Activated naive CD8-positive, alpha-beta T cell (primary cell): ENCODE measurements at regions not wholly inside any gene's neighbourhood (a gene's known extent, or its start where the extent isn't known, plus 50 kb on each side); places are given as distances from the start of the nearest gene placed in this dataset.

Experiments used
- H3K27ac Mint-ChIP-seq: one replicate; pipeline ENCODE4 v1.8.0; 2021; ENCODE audit warnings: mixed read lengths
- H3K27me3 Mint-ChIP-seq: one replicate; pipeline ENCODE4 v1.8.0; 2021; ENCODE audit warnings: mixed read lengths
- H3K36me3 Mint-ChIP-seq: one replicate; pipeline ENCODE4 v1.8.0; 2021; ENCODE audit warnings: mixed read lengths
- H3K4me1 Mint-ChIP-seq: one replicate; pipeline ENCODE4 v1.8.0; 2021; ENCODE audit warnings: low read depth, mixed read lengths
- H3K4me3 Mint-ChIP-seq: one replicate; pipeline ENCODE4 v1.8.0; 2021; ENCODE audit warnings: mild to moderate bottlenecking, mixed read lengths
- H3K9me3 Mint-ChIP-seq: one replicate; pipeline ENCODE4 v1.8.0; 2021; ENCODE audit warnings: low read depth, mixed read lengths

- H3K36me3 Mint-ChIP-seq, result no peaks in the 10 kb centered on the region
- peaks cover 2% of the 10 kb centered on the region for H3K27me3 Mint-ChIP-seq
- H3K4me3 Mint-ChIP-seq, result no peak overlapping the region
- H3K9me3 Mint-ChIP-seq, result no peaks in the 10 kb centered on the region
- H3K4me1 Mint-ChIP-seq, result no peaks in the 10 kb centered on the region
- no peak overlapping the region for H3K27ac Mint-ChIP-seq
Measured at GRCh38 chr15:69830876-69831275, 266.8 kb downstream of the TLE3 start.

GRCh38 chr15:69834267-69834666, 263.4 kb downstream of the TLE3 start:
- Mint-ChIP-seq H3K9me3 (no peaks in the 10 kb centered on the region), H3K36me3 (no peaks in the 10 kb centered on the region), H3K27ac (no peak overlapping the region), H3K4me3 (no peak overlapping the region), H3K4me1 (no peaks in the 10 kb centered on the region), H3K27me3 (no peaks in the 10 kb centered on the region)

GRCh38 chr15:69834761-69835160, 263.0 kb downstream of the TLE3 start:
- Mint-ChIP-seq H3K36me3 (no peaks in the 10 kb centered on the region), H3K27ac (no peak overlapping the region), H3K9me3 (no peaks in the 10 kb centered on the region), H3K27me3 (no peaks in the 10 kb centered on the region), H3K4me3 (no peak overlapping the region), H3K4me1 (no peaks in the 10 kb centered on the region)

- H3K4me1 Mint-ChIP-seq, result no peaks in the 10 kb centered on the region
- no peak overlapping the region for H3K27ac Mint-ChIP-seq
- H3K27me3 Mint-ChIP-seq, result no peaks in the 10 kb centered on the region
- no peaks in the 10 kb centered on the region for H3K36me3 Mint-ChIP-seq
- H3K9me3 Mint-ChIP-seq, result no peaks in the 10 kb centered on the region
- H3K4me3 Mint-ChIP-seq, result no peak overlapping the region
Measured at GRCh38 chr15:69836048-69836447, 261.7 kb downstream of the TLE3 start.

GRCh38 chr15:69836526-69837230, 261.0 kb downstream of the TLE3 start:
- Mint-ChIP-seq H3K9me3 (no peaks in the 10 kb centered on the region), H3K27me3 (no peaks in the 10 kb centered on the region), H3K36me3 (no peaks in the 10 kb centered on the region), H3K27ac (no peak overlapping the region), H3K4me3 (no peak overlapping the region), H3K4me1 (no peaks in the 10 kb centered on the region)

GRCh38 chr15:69838338-69838737, 259.4 kb downstream of the TLE3 start:
- Mint-ChIP-seq H3K27ac (no peak overlapping the region), H3K4me3 (no peak overlapping the region), H3K27me3 (no peaks in the 10 kb centered on the region), H3K9me3 (no peaks in the 10 kb centered on the region), H3K4me1 (no peaks in the 10 kb centered on the region), H3K36me3 (no peaks in the 10 kb centered on the region)

- Mint-ChIP-seq H3K4me3 (no peak overlapping the region), H3K27ac (no peak overlapping the region), H3K36me3 (no peaks in the 10 kb centered on the region), H3K9me3 (no peaks in the 10 kb centered on the region), H3K4me1 (no peaks in the 10 kb centered on the region), H3K27me3 (no peaks in the 10 kb centered on the region)
Measured at GRCh38 chr15:69838994-69839393, 258.7 kb downstream of the TLE3 start.

GRCh38 chr15:69841113-69841828, 256.4 kb downstream of the TLE3 start:
- H3K9me3 Mint-ChIP-seq, result no peaks in the 10 kb centered on the region
- H3K27ac Mint-ChIP-seq, result no peak overlapping the region
- H3K4me3 Mint-ChIP-seq, result no peak overlapping the region
- H3K36me3 Mint-ChIP-seq, result no peaks in the 10 kb centered on the region
- no peaks in the 10 kb centered on the region for H3K4me1 Mint-ChIP-seq
- no peaks in the 10 kb centered on the region for H3K27me3 Mint-ChIP-seq

- no peak overlapping the region for H3K4me3 Mint-ChIP-seq
- H3K36me3 Mint-ChIP-seq, result no peaks in the 10 kb centered on the region
- peaks cover 3% of the 10 kb centered on the region for H3K9me3 Mint-ChIP-seq
- no peaks in the 10 kb centered on the region for H3K4me1 Mint-ChIP-seq
- no peaks in the 10 kb centered on the region for H3K27me3 Mint-ChIP-seq
- H3K27ac Mint-ChIP-seq, result no peak overlapping the region
Measured at GRCh38 chr15:69842851-69843250, 254.9 kb downstream of the TLE3 start.

- no peak overlapping the region for H3K4me3 Mint-ChIP-seq
- no peak overlapping the region for H3K27ac Mint-ChIP-seq
- H3K9me3 Mint-ChIP-seq, result peaks cover 3% of the 10 kb centered on the region
- no peaks in the 10 kb centered on the region for H3K4me1 Mint-ChIP-seq
- H3K36me3 Mint-ChIP-seq, result no peaks in the 10 kb centered on the region
- H3K27me3 Mint-ChIP-seq, result no peaks in the 10 kb centered on the region
Measured at GRCh38 chr15:69843276-69843899, 254.3 kb downstream of the TLE3 start.

GRCh38 chr15:69843900-69844304, 253.8 kb downstream of the TLE3 start:
- Mint-ChIP-seq H3K27ac (no peak overlapping the region), H3K36me3 (no peaks in the 10 kb centered on the region), H3K4me3 (no peak overlapping the region), H3K4me1 (no peaks in the 10 kb centered on the region), H3K9me3 (peaks cover 3% of the 10 kb centered on the region), H3K27me3 (no peaks in the 10 kb centered on the region)

- no peaks in the 10 kb centered on the region for H3K4me1 Mint-ChIP-seq
- peaks cover 3% of the 10 kb centered on the region for H3K9me3 Mint-ChIP-seq
- no peaks in the 10 kb centered on the region for H3K27me3 Mint-ChIP-seq
- no peak overlapping the region for H3K27ac Mint-ChIP-seq
- H3K4me3 Mint-ChIP-seq, result no peak overlapping the region
- no peaks in the 10 kb centered on the region for H3K36me3 Mint-ChIP-seq
Measured at GRCh38 chr15:69845159-69845558, 252.6 kb downstream of the TLE3 start.

- Mint-ChIP-seq H3K4me3 (no peak overlapping the region), H3K27me3 (no peaks in the 10 kb centered on the region), H3K27ac (no peak overlapping the region), H3K9me3 (peaks cover 3% of the 10 kb centered on the region), H3K4me1 (no peaks in the 10 kb centered on the region), H3K36me3 (no peaks in the 10 kb centered on the region)
Measured at GRCh38 chr15:69847625-69848024, 250.1 kb downstream of the TLE3 start.

- Mint-ChIP-seq H3K9me3 (peaks cover 3% of the 10 kb centered on the region), H3K4me3 (no peak overlapping the region), H3K27ac (no peak overlapping the region), H3K36me3 (no peaks in the 10 kb centered on the region), H3K27me3 (no peaks in the 10 kb centered on the region), H3K4me1 (no peaks in the 10 kb centered on the region)
Measured at GRCh38 chr15:69848096-69848495, 249.6 kb downstream of the TLE3 start.

GRCh38 chr15:69848551-69849231, 249.0 kb downstream of the TLE3 start:
- Mint-ChIP-seq H3K4me3 (no peak overlapping the region), H3K4me1 (no peaks in the 10 kb centered on the region), H3K27ac (no peak overlapping the region), H3K36me3 (no peaks in the 10 kb centered on the region), H3K9me3 (peaks cover 3% of the 10 kb centered on the region), H3K27me3 (no peaks in the 10 kb centered on the region)
